Subcutaneous abdominal adipose tissue (tissue), 5 donors: ENCODE measurements at regions not wholly inside any gene's neighbourhood (a gene's known extent, or its start where the extent isn't known, plus 50 kb on each side); places are given as distances from the start of the nearest gene placed in this dataset.

Source experiments
- H3K27ac ChIP-seq: one replicate; pipeline ENCODE4 v1.7.0; 2013; ENCODE audit warnings: low read depth, mild to moderate bottlenecking, inconsistent platforms, low read length, moderate library complexity
- H3K27me3 ChIP-seq, 5 donors: one replicate each; pipeline ENCODE4 v1.7.0; 2013; ENCODE audit warnings: low read length in 5 of 5, inconsistent platforms in 1 of 5; ENCODE audit not compliant: control insufficient read depth in 5 of 5, insufficient read depth in 4 of 5
- H3K36me3 ChIP-seq, 5 donors: one replicate each; pipeline ENCODE4 v1.7.0; 2013; ENCODE audit warnings: low read length in 5 of 5; ENCODE audit not compliant: control insufficient read depth in 5 of 5, insufficient read depth in 5 of 5
- H3K4me1 ChIP-seq, 5 donors: one replicate each; pipeline ENCODE4 v1.7.0; 2013; ENCODE audit warnings: low read length in 5 of 5, mild to moderate bottlenecking in 3 of 5, moderate library complexity in 1 of 5; ENCODE audit not compliant: control insufficient read depth in 5 of 5, insufficient read depth in 5 of 5
- H3K4me3 ChIP-seq, 5 donors: one replicate each; pipeline ENCODE4 v1.7.0; 2013; ENCODE audit warnings: low read length in 5 of 5, low read depth in 1 of 5
- H3K9ac ChIP-seq, 5 donors: one replicate each; pipeline ENCODE4 v1.7.0; 2013; ENCODE audit warnings: low read length in 5 of 5, mild to moderate bottlenecking in 4 of 5, moderate library complexity in 3 of 5
- H3K9me3 ChIP-seq, 5 donors: one replicate each; pipeline ENCODE4 v1.7.0; 2013; ENCODE audit warnings: low read length in 5 of 5; ENCODE audit not compliant: control insufficient read depth in 5 of 5
- donor health status: healthy.
- donor health status: healthy.
- donor health status: healthy.
- donor health status: healthy.
- donor health status: healthy.

- H3K9me3 ChIP-seq = peaks cover 0 to 2% (median 0%) of the 10 kb centered on the region in 5 donors
- no peaks in the 10 kb centered on the region for H3K4me1 ChIP-seq
- H3K36me3 ChIP-seq = no peaks in the 10 kb centered on the region
- no peak overlapping the region for H3K27ac ChIP-seq
- no peak overlapping the region for H3K9ac ChIP-seq
- no peak overlapping the region for H3K4me3 ChIP-seq
- no peaks in the 10 kb centered on the region for H3K27me3 ChIP-seq
Measured at GRCh38 chr2:156116113-156116512, 216.4 kb downstream of the NR4A2 start.

GRCh38 chr2:156115338-156115737 is 217.2 kb downstream of the NR4A2 start:
- Histone ChIP-seq H3K27me3 (no peaks in the 10 kb centered on the region), H3K9ac (no peak overlapping the region), H3K4me3 (no peak overlapping the region), H3K36me3 (no peaks in the 10 kb centered on the region), H3K9me3 (peaks cover 0 to under 1% (median 0%) of the 10 kb centered on the region in 5 donors), H3K27ac (no peak overlapping the region), H3K4me1 (no peaks in the 10 kb centered on the region)

- no peak overlapping the region for H3K27ac ChIP-seq
- no peak overlapping the region for H3K4me3 ChIP-seq
- H3K9me3 ChIP-seq = no peaks in the 10 kb centered on the region
- no peaks in the 10 kb centered on the region for H3K27me3 ChIP-seq
- H3K36me3 ChIP-seq = no peaks in the 10 kb centered on the region
- no peak overlapping the region for H3K9ac ChIP-seq
- no peaks in the 10 kb centered on the region for H3K4me1 ChIP-seq
Measured at GRCh38 chr2:156112323-156112722, 220.2 kb downstream of the NR4A2 start.

- Histone ChIP-seq H3K27me3 (no peaks in the 10 kb centered on the region), H3K9ac (no peak overlapping the region), H3K4me1 (no peaks in the 10 kb centered on the region), H3K9me3 (no peaks in the 10 kb centered on the region), H3K36me3 (no peaks in the 10 kb centered on the region), H3K27ac (no peak overlapping the region), H3K4me3 (no peak overlapping the region)
Measured at GRCh38 chr2:156110890-156111289, 221.6 kb downstream of the NR4A2 start.

GRCh38 chr2:156099382-156099781 is 233.1 kb downstream of the NR4A2 start:
- Histone ChIP-seq H3K4me1 (no peaks in the 10 kb centered on the region), H3K9me3 (no peaks in the 10 kb centered on the region), H3K27me3 (no peaks in the 10 kb centered on the region), H3K27ac (no peak overlapping the region), H3K36me3 (no peaks in the 10 kb centered on the region), H3K9ac (no peak overlapping the region), H3K4me3 (no peak overlapping the region)

- Histone ChIP-seq H3K27ac (no peak overlapping the region), H3K27me3 (no peaks in the 10 kb centered on the region), H3K4me1 (no peaks in the 10 kb centered on the region), H3K36me3 (no peaks in the 10 kb centered on the region), H3K4me3 (no peak overlapping the region), H3K9me3 (no peaks in the 10 kb centered on the region), H3K9ac (no peak overlapping the region)
Measured at GRCh38 chr2:156098506-156098905, 234.0 kb downstream of the NR4A2 start.

GRCh38 chr2:156088587-156088986 is 243.9 kb downstream of the NR4A2 start:
- Histone ChIP-seq H3K36me3 (no peaks in the 10 kb centered on the region), H3K27ac (no peak overlapping the region), H3K4me1 (peaks cover 0 to 6% (median 0%) of the 10 kb centered on the region in 5 donors), H3K9me3 (no peaks in the 10 kb centered on the region), H3K27me3 (no peaks in the 10 kb centered on the region), H3K9ac (no peak overlapping the region), H3K4me3 (no peak overlapping the region)

GRCh38 chr2:156087875-156088274 is 244.6 kb downstream of the NR4A2 start:
- no peaks in the 10 kb centered on the region for H3K36me3 ChIP-seq
- H3K4me1 ChIP-seq = peaks cover 0 to 8% (median 0%) of the 10 kb centered on the region in 5 donors
- H3K9ac ChIP-seq = no peak overlapping the region
- no peaks in the 10 kb centered on the region for H3K27me3 ChIP-seq
- H3K9me3 ChIP-seq = no peaks in the 10 kb centered on the region
- no peak overlapping the region for H3K4me3 ChIP-seq
- H3K27ac ChIP-seq = no peak overlapping the region

- Histone ChIP-seq H3K36me3 (no peaks in the 10 kb centered on the region), H3K4me3 (peak overlapping the region in 3 of 5 donors; percentile 7 to 46 (median 17)), H3K9me3 (peaks cover 0 to 2% (median 0%) of the 10 kb centered on the region in 5 donors), H3K27me3 (no peaks in the 10 kb centered on the region), H3K4me1 (peaks cover 0 to 8% (median 0%) of the 10 kb centered on the region in 5 donors), H3K27ac (no peak overlapping the region), H3K9ac (no peak overlapping the region)
Measured at GRCh38 chr2:156083763-156084493, 248.6 kb downstream of the NR4A2 start.

GRCh38 chr2:156079845-156080244 is 252.7 kb downstream of the NR4A2 start:
- no peak overlapping the region for H3K9ac ChIP-seq
- peaks cover 0 to 8% (median 0%) of the 10 kb centered on the region in 5 donors for H3K4me1 ChIP-seq
- no peak overlapping the region for H3K27ac ChIP-seq
- H3K36me3 ChIP-seq = no peaks in the 10 kb centered on the region
- H3K27me3 ChIP-seq = no peaks in the 10 kb centered on the region
- H3K9me3 ChIP-seq = peaks cover 0 to 2% (median 0%) of the 10 kb centered on the region in 5 donors
- H3K4me3 ChIP-seq = no peak overlapping the region
